HG02610 (cell line): ENCODE measurements at regions not wholly inside any gene's neighbourhood (a gene's known extent, or its start where the extent isn't known, plus 50 kb on each side); places are given as distances from the start of the nearest gene placed in this dataset.
"Not testable (repeated sequence)": the region's sequence is repeated elsewhere in the genome, so short reads cannot be mapped to it uniquely, and the experiment has no call there.

Experiments used
- ATAC-seq: cut with Tn5 transposase; IDR thresholded peaks from one replicate; pipeline ENCODE4 v1.9.1; 2021; ENCODE audit warnings: mild to moderate bottlenecking, moderate library complexity; ENCODE audit not compliant: unreplicated experiment

DNA sequence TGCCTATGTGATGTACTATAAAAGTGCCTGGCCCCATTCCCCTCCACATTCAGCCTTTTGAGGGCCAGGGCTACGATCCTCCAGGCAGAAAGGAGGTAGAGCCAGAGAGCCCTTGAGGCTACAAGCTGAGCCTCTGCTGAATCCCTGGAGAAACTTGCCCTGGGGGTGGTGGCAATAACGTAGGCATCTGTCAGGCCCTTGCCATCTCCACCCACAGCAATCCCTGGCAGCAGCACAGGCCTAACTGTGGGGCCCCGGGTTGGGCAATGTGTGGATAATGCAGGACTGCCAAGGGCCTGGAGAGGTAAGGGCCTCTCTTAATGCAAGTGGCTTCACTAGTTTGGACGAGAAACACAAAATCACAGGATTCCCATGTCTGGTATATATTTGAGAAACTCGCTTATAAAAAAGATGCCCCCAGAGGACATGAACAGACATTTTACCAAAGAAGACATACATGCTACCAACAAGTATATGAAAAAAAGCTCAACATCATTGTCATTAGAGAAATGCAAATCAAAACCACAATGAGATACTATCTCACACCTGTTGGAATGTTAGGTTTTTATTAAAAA is 99.0 kb downstream of the QRSL1 start:
- no peak for ATAC-seq

DNA sequence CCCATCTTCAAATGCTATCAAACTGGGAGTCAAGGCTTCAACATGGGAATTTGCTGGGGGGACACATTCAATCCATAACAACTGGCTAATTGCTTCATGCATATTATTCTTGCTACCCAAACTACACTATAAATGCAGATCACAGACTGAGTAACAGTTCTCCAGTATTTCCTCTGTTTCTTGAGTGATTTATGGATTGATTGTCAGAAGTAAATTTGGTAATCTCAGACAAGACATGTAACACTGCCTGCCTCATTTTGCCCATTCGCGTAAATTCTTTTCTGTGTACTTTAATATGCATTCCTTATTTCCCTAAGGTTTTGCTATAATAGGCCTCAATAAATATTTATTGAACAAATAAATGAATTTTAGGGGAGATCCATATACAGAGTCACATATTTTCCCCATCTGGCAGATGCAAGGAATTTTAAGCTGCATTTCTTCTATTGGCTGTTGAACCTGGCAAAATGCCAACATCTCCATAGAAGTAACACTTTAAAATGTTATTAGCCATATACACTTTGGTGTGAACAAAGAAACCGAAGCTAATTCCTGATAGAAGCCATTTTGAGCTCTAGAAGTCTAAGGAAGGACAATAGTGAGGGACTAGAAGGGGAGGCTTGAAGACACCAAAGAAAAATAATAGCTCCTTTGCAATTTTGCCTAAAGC is 98.2 kb downstream of the QRSL1 start:
- no peak for ATAC-seq

GRCh38 chr6:106724848-106725247 is 95.5 kb downstream of the QRSL1 start:
- no peak for ATAC-seq

DNA sequence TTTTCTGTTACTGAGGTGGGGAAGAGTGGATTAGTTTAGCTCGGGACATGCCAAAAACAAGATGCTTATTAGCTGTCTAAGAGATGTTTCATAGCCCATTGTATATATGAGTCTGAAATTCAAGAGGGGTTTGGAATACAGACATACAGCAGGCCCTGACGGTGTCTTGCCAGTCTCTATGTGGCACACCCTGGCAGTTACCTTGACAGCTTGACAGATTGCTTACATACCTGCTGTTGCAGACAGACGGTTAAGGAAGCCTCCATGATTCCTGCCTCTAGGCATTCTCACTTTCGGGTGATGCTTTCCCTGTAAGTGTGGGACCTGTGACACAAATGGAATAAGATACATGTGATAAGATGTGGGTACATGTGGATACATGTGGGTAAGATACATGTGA is 95.0 kb downstream of the QRSL1 start:
- no peak for ATAC-seq

DNA sequence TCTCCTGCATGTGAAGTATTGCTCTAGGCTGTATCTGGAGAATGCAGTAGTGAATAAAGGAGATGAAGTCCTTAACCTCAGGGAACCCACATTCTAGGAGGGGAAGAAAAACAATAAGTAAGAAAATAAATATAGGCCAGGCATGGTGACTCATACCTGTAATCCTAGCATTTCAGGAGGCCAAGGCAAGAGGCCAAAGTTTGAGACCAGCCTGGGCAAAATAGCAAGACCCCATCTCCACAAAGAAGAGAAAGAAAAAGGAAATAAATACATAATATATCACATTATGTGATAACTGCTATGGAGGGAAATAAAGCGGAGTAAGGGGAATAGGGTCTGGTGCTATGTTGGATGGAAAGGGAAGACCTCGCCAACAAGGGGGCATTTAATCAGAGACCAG is 94.0 kb downstream of the QRSL1 start:
- ATAC-seq: not testable (repeated sequence)

DNA sequence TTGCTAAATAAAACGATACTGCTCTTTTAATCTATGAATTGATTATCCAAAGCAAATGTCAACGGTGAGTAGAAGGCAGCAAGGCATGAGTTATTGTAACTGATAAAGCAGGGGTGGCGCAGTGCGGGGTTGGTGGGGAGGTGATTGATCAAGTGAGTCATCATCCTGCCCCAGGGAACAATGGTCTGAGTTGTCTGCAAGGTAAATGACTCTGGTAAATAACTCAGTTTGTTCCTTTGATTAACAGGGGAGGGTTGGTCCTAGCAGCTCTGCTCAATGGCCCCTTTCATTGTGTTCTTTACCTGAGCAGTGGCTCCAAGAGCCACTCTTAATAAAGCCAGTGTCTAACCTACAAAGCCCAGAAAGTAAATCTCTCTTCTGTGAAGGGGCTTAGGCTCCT is 91.8 kb downstream of the QRSL1 start:
- not testable (repeated sequence) for ATAC-seq
